Parathyroid adenoma (tissue), 2 donors: ENCODE measurements at regions not wholly inside any gene's neighbourhood (a gene's known extent, or its start where the extent isn't known, plus 50 kb on each side); places are given as distances from the start of the nearest gene placed in this dataset.

Experiments
- H2AFZ ChIP-seq: fragments of 300-600 bp; sonication (generic); one replicate; pipeline ENCODE4 v1.7.0; 2017; ENCODE audit warnings: antibody characterized with exemption, mild to moderate bottlenecking
- H3K27ac ChIP-seq: fragments of 300-600 bp; sonication (generic); one replicate; pipeline ENCODE4 v1.7.0; 2017
- H3K27me3 ChIP-seq: fragments of 300-600 bp; sonication (generic); one replicate; pipeline ENCODE4 v1.7.0; 2017; ENCODE audit warnings: low read length; ENCODE audit not compliant: control insufficient read depth, insufficient read depth
- H3K36me3 ChIP-seq: fragments of 300-600 bp; sonication (generic); one replicate; pipeline ENCODE4 v1.7.0; 2017; ENCODE audit warnings: low read length; ENCODE audit not compliant: control insufficient read depth, insufficient read depth
- H3K4me1 ChIP-seq: fragments of 300-600 bp; sonication (generic); one replicate; pipeline ENCODE4 v1.7.0; 2017; ENCODE audit warnings: control low read depth
- H3K4me2 ChIP-seq: fragments of 300-600 bp; sonication (generic); one replicate; pipeline ENCODE4 v1.7.0; 2017; ENCODE audit warnings: low read length
- H3K4me3 ChIP-seq: fragments of 300-600 bp; sonication (generic); one replicate; pipeline ENCODE4 v1.7.0; 2017; ENCODE audit warnings: low read depth, low read length
- H3K79me2 ChIP-seq: fragments of 300-600 bp; sonication (generic); one replicate; pipeline ENCODE4 v1.7.0; 2017; ENCODE audit warnings: control low read depth
- H3K9ac ChIP-seq: fragments of 300-600 bp; sonication (generic); one replicate; pipeline ENCODE4 v1.7.0; 2017; ENCODE audit warnings: mild to moderate bottlenecking
- H3K9me3 ChIP-seq: fragments of 300-600 bp; sonication (generic); one replicate; pipeline ENCODE4 v1.7.0; 2017; ENCODE audit warnings: low read length; ENCODE audit not compliant: control insufficient read depth
- TF ChIP-seq, protein P1 (sequence below): fragments of 300-600 bp; sonication (generic); IDR thresholded peaks from one replicate; pipeline ENCODE4 v1.7.0; 2017; ENCODE audit warnings: antibody characterized with exemption, mild to moderate bottlenecking
- donor health status: primary hyperparathyroidism.

DNA sequence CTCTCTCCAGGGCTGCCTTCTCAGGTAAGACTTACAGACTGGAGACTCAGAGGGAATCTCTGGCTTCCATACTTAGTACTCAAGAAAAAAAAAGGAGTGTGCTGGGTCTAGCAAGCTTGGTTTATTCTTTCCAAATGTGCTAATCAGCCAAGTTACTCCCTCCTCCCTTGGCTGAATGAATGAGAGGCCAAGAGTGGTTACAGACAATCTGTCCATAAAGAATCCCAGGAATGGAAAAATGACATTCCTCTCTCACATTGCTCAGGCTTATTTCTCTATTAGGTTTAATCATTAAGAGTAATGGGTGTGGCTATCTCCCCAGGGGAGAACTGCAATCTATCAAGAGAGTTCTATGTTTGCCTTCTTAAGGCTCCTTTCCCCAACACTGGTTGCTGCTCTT lies 547.3 kb upstream of the PLXNA2 start:
- Histone ChIP-seq H3K4me3 (no peak overlapping the region), H3K4me2 (no peak overlapping the region), H3K79me2 (no peaks in the 10 kb centered on the region), H3K4me1 (no peaks in the 10 kb centered on the region), H3K9ac (no peak overlapping the region), H2AFZ (no peak overlapping the region), H3K27me3 (no peaks in the 10 kb centered on the region), H3K36me3 (no peaks in the 10 kb centered on the region), H3K9me3 (no peaks in the 10 kb centered on the region), H3K27ac (no peak overlapping the region)
- TF ChIP-seq, protein P1, sequence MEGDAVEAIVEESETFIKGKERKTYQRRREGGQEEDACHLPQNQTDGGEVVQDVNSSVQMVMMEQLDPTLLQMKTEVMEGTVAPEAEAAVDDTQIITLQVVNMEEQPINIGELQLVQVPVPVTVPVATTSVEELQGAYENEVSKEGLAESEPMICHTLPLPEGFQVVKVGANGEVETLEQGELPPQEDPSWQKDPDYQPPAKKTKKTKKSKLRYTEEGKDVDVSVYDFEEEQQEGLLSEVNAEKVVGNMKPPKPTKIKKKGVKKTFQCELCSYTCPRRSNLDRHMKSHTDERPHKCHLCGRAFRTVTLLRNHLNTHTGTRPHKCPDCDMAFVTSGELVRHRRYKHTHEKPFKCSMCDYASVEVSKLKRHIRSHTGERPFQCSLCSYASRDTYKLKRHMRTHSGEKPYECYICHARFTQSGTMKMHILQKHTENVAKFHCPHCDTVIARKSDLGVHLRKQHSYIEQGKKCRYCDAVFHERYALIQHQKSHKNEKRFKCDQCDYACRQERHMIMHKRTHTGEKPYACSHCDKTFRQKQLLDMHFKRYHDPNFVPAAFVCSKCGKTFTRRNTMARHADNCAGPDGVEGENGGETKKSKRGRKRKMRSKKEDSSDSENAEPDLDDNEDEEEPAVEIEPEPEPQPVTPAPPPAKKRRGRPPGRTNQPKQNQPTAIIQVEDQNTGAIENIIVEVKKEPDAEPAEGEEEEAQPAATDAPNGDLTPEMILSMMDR, result no peak

DNA sequence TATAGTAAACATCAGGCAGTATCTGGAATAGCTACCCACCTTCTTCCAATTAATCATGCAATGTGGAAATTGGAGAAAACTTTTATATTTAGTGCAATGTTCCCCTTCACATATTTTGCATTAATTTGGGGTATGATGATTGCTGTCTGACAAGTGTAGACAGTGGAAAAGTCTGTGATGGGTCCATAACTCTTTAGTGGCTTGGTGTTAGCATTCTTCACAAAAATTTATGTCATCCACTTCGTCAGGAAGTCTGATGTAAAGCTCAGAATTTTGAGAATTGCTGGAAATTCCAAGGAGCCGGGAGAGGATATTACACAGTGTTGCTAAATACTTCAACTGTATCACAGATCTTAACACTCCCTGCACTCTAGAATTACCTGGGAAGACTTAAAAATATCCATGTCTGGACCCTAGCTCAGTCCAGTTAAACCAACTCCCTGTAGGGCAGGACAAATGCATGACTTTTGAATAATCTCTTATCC lies 549.7 kb upstream of the PLXNA2 start:
- Histone ChIP-seq H3K4me2 (no peak overlapping the region), H3K27me3 (no peaks in the 10 kb centered on the region), H3K27ac (no peak overlapping the region), H3K9me3 (no peaks in the 10 kb centered on the region), H3K79me2 (no peaks in the 10 kb centered on the region), H3K9ac (no peak overlapping the region), H3K36me3 (no peaks in the 10 kb centered on the region), H3K4me1 (no peaks in the 10 kb centered on the region), H2AFZ (no peak overlapping the region), H3K4me3 (no peak overlapping the region)
- TF ChIP-seq, protein P1, result no peak

DNA sequence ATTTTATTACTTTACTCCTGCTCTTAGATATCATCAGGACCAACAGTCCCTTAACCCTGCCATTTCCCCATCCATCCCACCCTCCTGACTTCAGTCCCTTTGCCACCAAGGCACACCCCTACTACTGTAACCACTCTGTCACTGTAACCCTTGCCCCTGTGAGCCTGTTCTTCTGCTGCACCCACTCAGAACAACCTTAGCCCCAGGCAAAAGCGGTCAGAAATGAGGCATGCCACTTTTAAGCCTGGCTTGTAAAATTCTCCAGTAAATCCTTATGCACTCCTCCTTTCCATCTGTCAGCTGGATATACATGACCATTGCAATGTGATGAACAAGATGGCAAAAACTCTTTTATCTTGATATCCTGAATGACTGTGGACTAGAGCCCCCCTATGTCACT lies 555.0 kb upstream of the PLXNA2 start:
- Histone ChIP-seq H3K4me3 (no peak overlapping the region), H3K4me2 (no peak overlapping the region), H3K9me3 (no peaks in the 10 kb centered on the region), H2AFZ (no peak overlapping the region), H3K4me1 (no peaks in the 10 kb centered on the region), H3K79me2 (no peaks in the 10 kb centered on the region), H3K9ac (no peak overlapping the region), H3K27ac (no peak overlapping the region), H3K36me3 (no peaks in the 10 kb centered on the region), H3K27me3 (no peaks in the 10 kb centered on the region)
- TF ChIP-seq, protein P1, result no peak

DNA sequence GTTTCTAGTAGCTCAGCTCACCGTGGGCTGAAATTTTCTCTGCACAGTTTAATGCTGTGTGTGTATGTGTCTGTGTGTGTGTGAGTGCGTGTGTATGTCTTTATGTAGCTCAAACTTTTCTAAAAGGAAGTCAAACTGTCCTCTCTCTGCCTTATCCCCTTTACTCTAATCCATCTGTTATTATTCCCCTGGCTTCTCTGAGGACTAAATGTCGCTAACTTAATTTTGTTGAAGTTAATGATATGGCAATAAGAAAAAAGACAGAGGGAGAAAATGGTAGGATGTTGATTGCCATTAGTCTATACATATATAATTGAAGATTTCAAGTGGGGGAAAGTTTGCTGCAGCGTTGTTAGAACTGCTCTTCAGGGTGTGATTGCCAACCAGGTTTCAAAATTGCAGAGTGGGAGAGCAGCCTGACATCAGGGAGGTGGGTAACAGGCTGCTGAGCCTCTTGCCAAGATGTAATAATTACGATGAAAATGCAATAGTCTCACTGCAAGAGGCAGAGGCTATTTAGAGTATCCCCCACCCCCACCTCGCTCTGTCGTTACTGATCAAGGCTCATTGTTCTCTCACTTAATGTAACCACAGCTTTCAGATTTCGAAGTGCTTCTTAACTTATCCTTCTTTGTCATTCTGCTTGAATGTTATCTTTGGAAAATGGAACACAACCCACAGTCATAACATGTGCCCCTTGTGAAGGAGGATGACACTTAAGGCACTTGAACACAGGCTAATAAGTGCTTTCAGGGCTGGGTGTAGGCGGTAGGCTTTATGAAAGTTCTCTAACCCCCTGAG lies 559.0 kb upstream of the PLXNA2 start:
- no peaks in the 10 kb centered on the region for H3K27me3 ChIP-seq
- H2AFZ ChIP-seq, result no peak overlapping the region
- H3K36me3 ChIP-seq, result no peaks in the 10 kb centered on the region
- H3K79me2 ChIP-seq, result no peaks in the 10 kb centered on the region
- no peak overlapping the region for H3K9ac ChIP-seq
- no peaks in the 10 kb centered on the region for H3K4me1 ChIP-seq
- H3K4me2 ChIP-seq, result no peak overlapping the region
- TF ChIP-seq, protein P1, result no peak
- no peak overlapping the region for H3K4me3 ChIP-seq
- H3K9me3 ChIP-seq, result no peaks in the 10 kb centered on the region
- no peak overlapping the region for H3K27ac ChIP-seq
